Heart left ventricle (tissue), 16 donors: ENCODE measurements at regions not wholly inside any gene's neighbourhood (a gene's known extent, or its start where the extent isn't known, plus 50 kb on each side); places are given as distances from the start of the nearest gene placed in this dataset.

ENCODE experiments used
- ATAC-seq, 4 donors: fragments of 200-7000 bp; cut with Tn5 transposase; one replicate each; pipeline ENCODE4 v1.9.1; 2020 to 2022; ENCODE audit warnings: moderate library complexity in 4 of 4, mild to moderate bottlenecking in 3 of 4, moderate number of reproducible peaks in 1 of 4
- DNase-seq, 5 donors: peaks; one replicate each; pipeline ENCODE4 v3.0.0-alpha.2; 2020
- H3K27ac ChIP-seq, 12 donors: fragments of 200-600 bp; sonication (generic) in 4 of 12; one replicate each; pipeline versions ENCODE4 v1.5.0 to v1.8.0; 2016 to 2022; ENCODE audit warnings: mild to moderate bottlenecking in 2 of 12
- H3K27me3 ChIP-seq, 9 donors: fragments of 200-600 bp; sonication (generic) in 2 of 9; one replicate each; pipeline versions ENCODE4 v1.5.1 to v1.8.0; 2016 to 2022; ENCODE audit warnings: mild to moderate bottlenecking in 3 of 9
- H3K36me3 ChIP-seq, 9 donors: fragments of 200-600 bp; sonication (generic) in 2 of 9; one replicate each; pipeline versions ENCODE4 v1.5.0 to v1.8.0; 2018 to 2022; ENCODE audit warnings: mild to moderate bottlenecking in 2 of 9
- H3K4me1 ChIP-seq, 12 donors: fragments of 200-600 bp; sonication (generic) in 4 of 12; one replicate each; pipeline versions ENCODE4 v1.5.0 to v1.8.0; 2016 to 2022; ENCODE audit warnings: mild to moderate bottlenecking in 3 of 12
- H3K4me3 ChIP-seq, 12 donors: fragments of 200-600 bp; sonication (generic) in 4 of 12; one replicate each; pipeline versions ENCODE4 v1.5.0 to v1.8.0; 2017 to 2022; ENCODE audit warnings: mild to moderate bottlenecking in 9 of 12, moderate library complexity in 4 of 12
- H3K9me3 ChIP-seq, 12 donors: fragments of 200-600 bp; sonication (generic) in 4 of 12; one replicate each; pipeline versions ENCODE4 v1.5.0 to v1.8.0; 2016 to 2022; ENCODE audit warnings: mild to moderate bottlenecking in 1 of 12
- CTCF ChIP-seq, 12 donors: fragments of 200-600 bp; sonication (generic) in 4 of 12; IDR thresholded peaks; one replicate each; pipeline versions ENCODE4 v1.5.0 to v1.8.0; 2018 to 2022; ENCODE audit warnings: antibody characterized with exemption in 12 of 12, mild to moderate bottlenecking in 5 of 12
- POLR2A ChIP-seq, 2 donors: fragments of 450-650 bp; IDR thresholded peaks; one replicate each; pipeline ENCODE4 v1.6.1; 2017; ENCODE audit warnings: antibody characterized with exemption in 2 of 2, mild to moderate bottlenecking in 2 of 2, moderate library complexity in 2 of 2
- WGBS, 4 donors: extraction: QIAGEN DNeasy Blood & Tissue Kit in 2 of 4; methylation state at CpG; one replicate each; pipeline versions ENCODE4 v1.1.5 to v1.1.7; 2013 to 2018; 5-methylcytosine and 5-hydroxymethylcytosine counted together
- intact Hi-C, 10 donors: fragments of 100-400 bp; cut with DNase I; formaldehyde crosslinking; loops; one replicate each; pipeline versions ENCODE4 v1.11.1 to v1.14.2; 2022
- donor health status: ischemic (EF 13 %, LVEDD 7.1; RV severe dilation, severe dysfunction).
- donor health status: healthy with polysubstance abuse.
- donor health status: DM: no; HTN: yes; CAD: no.
- donor health status: DM: no; HTN: no; CAD: no.
- donor health status: ischemic (EF 25% LVEDD 6.9; RV normal size, moderate dysfunction).
- donor health status: ischemic (EF 25% LVEDD 5.7; RV mildly dilated, moderate dysfunction).
- donor health status: healthy.
- donor health status: DM: yes; HTN: yes; CAD: no.
- donor health status: ischemic (EF 35%, LVEDD 5.7; RV mildly dilated, moderate dysfunction).
- donor health status: nonischemic (EF 11% LVEDD 7.7; RV severe dilation, severe dysfunction).
- donor health status: DM: yes; HTN: yes; CAD: no.
- donor health status: PGD.
- donor health status: ischemic (EF 29% LVEDD 5.4; RV normal size, mild dysfunction).
- donor health status: nonischemic (EF 23%, LVEDD 6.1; RV moderate dilation, normal function).

- WGBS, 4 donors, result 73 to 85% (median 76%) methylated on average over 6 of the region's 6 CpGs
- no peaks in the 10 kb centered on the region for H3K36me3 ChIP-seq
- ATAC-seq, result no peak
- no peak overlapping the region for H3K27ac ChIP-seq
- DNase-seq, result no peak
- no peaks in the 10 kb centered on the region for H3K27me3 ChIP-seq
- no peaks in the 10 kb centered on the region for H3K4me1 ChIP-seq
- TF ChIP-seq POLR2A (IDR thresholded peaks at IDR 0.05) (no peak), CTCF (IDR thresholded peaks at IDR 0.05) (no peak)
- H3K4me3 ChIP-seq, result no peak overlapping the region
- peaks cover 0 to 11% (median 5%) of the 10 kb centered on the region in 12 donors for H3K9me3 ChIP-seq
- intact Hi-C loops, result no loop called here
These were observed 424.2 kb downstream of the TSN start for GRCh38 chr2:122179492-122180165.

- no peak for ATAC-seq
- no peak for DNase-seq
- peaks cover 0 to 11% (median 5%) of the 10 kb centered on the region in 12 donors for H3K9me3 ChIP-seq
- no peaks in the 10 kb centered on the region for H3K4me1 ChIP-seq
- no peak for TF ChIP-seq CTCF (IDR thresholded peaks at IDR 0.05)
- no peak for TF ChIP-seq POLR2A (IDR thresholded peaks at IDR 0.05)
- intact Hi-C loops, result no loop called here
- H3K4me3 ChIP-seq, result no peak overlapping the region
- no peaks in the 10 kb centered on the region for H3K27me3 ChIP-seq
- H3K36me3 ChIP-seq, result no peaks in the 10 kb centered on the region
- 81 to 92% (median 88%) methylated on average over 1 of the region's 1 CpG for WGBS, 4 donors
- no peak overlapping the region for H3K27ac ChIP-seq
These were observed 425.5 kb downstream of the TSN start for GRCh38 chr2:122180972-122181371.

- no peak overlapping the region for H3K4me3 ChIP-seq
- H3K4me1 ChIP-seq, result peaks cover 0 to 5% (median 0%) of the 10 kb centered on the region in 12 donors
- ATAC-seq, result no peak
- intact Hi-C loops, result no loop called here
- H3K9me3 ChIP-seq, result peaks cover 0 to 11% (median 5%) of the 10 kb centered on the region in 12 donors
- no peak for DNase-seq
- H3K36me3 ChIP-seq, result no peaks in the 10 kb centered on the region
- 65 to 82% (median 73%) methylated on average over 5 of the region's 5 CpGs for WGBS, 4 donors
- TF ChIP-seq CTCF (IDR thresholded peaks at IDR 0.05), result no peak
- no peak for TF ChIP-seq POLR2A (IDR thresholded peaks at IDR 0.05)
- H3K27ac ChIP-seq, result no peak overlapping the region
- no peaks in the 10 kb centered on the region for H3K27me3 ChIP-seq
These were observed 427.3 kb downstream of the TSN start for GRCh38 chr2:122182616-122183355.

GRCh38 chr2:122183890-122184289 is 428.4 kb downstream of the TSN start:
- Histone ChIP-seq H3K27ac (no peak overlapping the region), H3K4me3 (no peak overlapping the region), H3K9me3 (peaks cover 0 to 11% (median 5%) of the 10 kb centered on the region in 12 donors), H3K27me3 (no peaks in the 10 kb centered on the region), H3K36me3 (no peaks in the 10 kb centered on the region), H3K4me1 (peaks cover 0 to 5% (median 0%) of the 10 kb centered on the region in 12 donors)
- intact Hi-C loops, result no loop called here
- no peak for TF ChIP-seq POLR2A (IDR thresholded peaks at IDR 0.05)
- no peak for TF ChIP-seq CTCF (IDR thresholded peaks at IDR 0.05)
- ATAC-seq (no peak), DNase-seq (no peak)
